SK-N-SH treated with all-trans-retinoic acid at 6 μM for 48 hours (cell line): ENCODE measurements at regions not wholly inside any gene's neighbourhood (a gene's known extent, or its start where the extent isn't known, plus 50 kb on each side); places are given as distances from the start of the nearest gene placed in this dataset.

ENCODE experiments used
- ARNTL ChIP-seq: fragments of 450-650 bp; formaldehyde crosslinking; IDR thresholded peaks from 2 replicates; pipeline ENCODE4 v1.5.0; 2020; ENCODE audit warnings: low read depth, mild to moderate bottlenecking, moderate library complexity, borderline replicate concordance
- GLIS3 ChIP-seq: fragments of 250-450 bp; sonication (Bioruptor Pico); IDR thresholded peaks from 2 replicates; pipeline ENCODE4 v1.5.0; 2020; ENCODE audit warnings: mild to moderate bottlenecking, moderate library complexity
- PATZ1 ChIP-seq: fragments of 250-450 bp; sonication (Bioruptor Pico); IDR thresholded peaks from 2 replicates; pipeline ENCODE4 v1.8.0; 2020; ENCODE audit warnings: mild to moderate bottlenecking, moderate library complexity, borderline replicate concordance
- PPARA ChIP-seq: fragments of 250-450 bp; sonication (Bioruptor Pico); IDR thresholded peaks from 2 replicates; pipeline ENCODE4 v1.5.0; 2020; ENCODE audit warnings: mild to moderate bottlenecking, borderline replicate concordance
- RARB ChIP-seq: fragments of 250-450 bp; sonication (Bioruptor Pico); IDR thresholded peaks from 2 replicates; pipeline ENCODE4 v1.8.0; 2021; ENCODE audit warnings: mild to moderate bottlenecking, moderate library complexity
- ZFP30 ChIP-seq: fragments of 450-650 bp; formaldehyde crosslinking; IDR thresholded peaks from 2 replicates; pipeline ENCODE4 v1.5.0; 2022; ENCODE audit warnings: mild to moderate bottlenecking, moderate library complexity

GRCh38 chr15:62854420-62855084 is 188.0 kb upstream of the TPM1 start:
- TF ChIP-seq ARNTL (CRISPR knock-in tag) (no peak), PATZ1 (CRISPR knock-in tag) (no peak), ZFP30 (CRISPR knock-in tag) (no peak), RARB (CRISPR knock-in tag) (no peak), PPARA (no peak), GLIS3 (CRISPR knock-in tag) (no peak)
